Progenitor cell of endocrine pancreas (in vitro differentiated cells): ENCODE measurements at regions not wholly inside any gene's neighbourhood (a gene's known extent, or its start where the extent isn't known, plus 50 kb on each side); places are given as distances from the start of the nearest gene placed in this dataset.

Experiments used
- DNase-seq: peaks from one replicate; pipeline ENCODE4 v3.0.0; 2021; ENCODE audit warnings: low spot score; ENCODE audit not compliant: unreplicated experiment
- H3K27ac Mint-ChIP-seq: 2 replicates; pipeline ENCODE4 v1.8.0; 2021; ENCODE audit warnings: mild to moderate bottlenecking, moderate library complexity, mixed read lengths
- H3K27me3 Mint-ChIP-seq: 2 replicates; pipeline ENCODE4 v1.8.0; 2021; ENCODE audit warnings: mixed read lengths
- H3K36me3 Mint-ChIP-seq: 2 replicates; pipeline ENCODE4 v1.8.0; 2022; ENCODE audit warnings: mixed read lengths; ENCODE audit not compliant: insufficient read depth
- H3K4me1 Mint-ChIP-seq: 2 replicates; pipeline ENCODE4 v1.8.0; 2021; ENCODE audit warnings: low read depth, mixed read lengths
- H3K4me3 Mint-ChIP-seq: 2 replicates; pipeline ENCODE4 v1.8.0; 2021; ENCODE audit warnings: low read depth, mild to moderate bottlenecking, moderate library complexity, mixed read lengths
- H3K9me3 Mint-ChIP-seq: 2 replicates; pipeline ENCODE4 v1.8.0; 2021; ENCODE audit warnings: low read depth, mixed read lengths
- CTCF ChIP-seq: fragments of 200-600 bp; sonication (generic); IDR thresholded peaks from one replicate; pipeline ENCODE4 v1.5.0; 2021; ENCODE audit warnings: antibody characterized with exemption, mild to moderate bottlenecking; ENCODE audit not compliant: unreplicated experiment

GRCh38 chr18:40810372-40810771, 1144.7 kb upstream of the PIK3C3 start:
- Mint-ChIP-seq H3K27me3 (no peaks in the 10 kb centered on the region), H3K36me3 (no peaks in the 10 kb centered on the region), H3K4me1 (peaks cover 3% of the 10 kb centered on the region), H3K9me3 (no peaks in the 10 kb centered on the region), H3K27ac (no peak overlapping the region), H3K4me3 (no peak overlapping the region)
- TF ChIP-seq CTCF = no peak
- DNase-seq = no peak

GRCh38 chr18:40789286-40789685, 1165.7 kb upstream of the PIK3C3 start:
- Mint-ChIP-seq H3K9me3 (peaks cover 2% of the 10 kb centered on the region), H3K4me3 (no peak overlapping the region), H3K36me3 (no peaks in the 10 kb centered on the region), H3K4me1 (peaks cover 3% of the 10 kb centered on the region), H3K27ac (no peak overlapping the region), H3K27me3 (no peaks in the 10 kb centered on the region)
- no peak for TF ChIP-seq CTCF
- no peak for DNase-seq

GRCh38 chr18:40782453-40783130, 1172.4 kb upstream of the PIK3C3 start:
- Mint-ChIP-seq H3K27me3 (no peaks in the 10 kb centered on the region), H3K27ac (no peak overlapping the region), H3K9me3 (no peaks in the 10 kb centered on the region), H3K4me3 (no peak overlapping the region), H3K4me1 (peaks cover 2% of the 10 kb centered on the region), H3K36me3 (no peaks in the 10 kb centered on the region)
- DNase-seq = no peak
- no peak for TF ChIP-seq CTCF

- H3K27ac Mint-ChIP-seq = no peak overlapping the region
- no peaks in the 10 kb centered on the region for H3K9me3 Mint-ChIP-seq
- DNase-seq = no peak
- H3K36me3 Mint-ChIP-seq = no peaks in the 10 kb centered on the region
- H3K27me3 Mint-ChIP-seq = no peaks in the 10 kb centered on the region
- H3K4me3 Mint-ChIP-seq = no peak overlapping the region
- no peaks in the 10 kb centered on the region for H3K4me1 Mint-ChIP-seq
- TF ChIP-seq CTCF = no peak
These were observed 1185.2 kb upstream of the PIK3C3 start for GRCh38 chr18:40769786-40770185.

GRCh38 chr18:40760251-40760650, 1194.8 kb upstream of the PIK3C3 start:
- Mint-ChIP-seq H3K4me3 (no peak overlapping the region), H3K4me1 (peaks cover 5% of the 10 kb centered on the region), H3K27me3 (no peaks in the 10 kb centered on the region), H3K27ac (no peak overlapping the region), H3K36me3 (no peaks in the 10 kb centered on the region), H3K9me3 (peaks cover 5% of the 10 kb centered on the region)
- DNase-seq = no peak
- no peak for TF ChIP-seq CTCF
